ENCODE measurements at regions not wholly inside any gene's neighbourhood (a gene's known extent, or its start where the extent isn't known, plus 50 kb on each side); places are given as distances from the start of the nearest gene placed in this dataset.

DNA sequence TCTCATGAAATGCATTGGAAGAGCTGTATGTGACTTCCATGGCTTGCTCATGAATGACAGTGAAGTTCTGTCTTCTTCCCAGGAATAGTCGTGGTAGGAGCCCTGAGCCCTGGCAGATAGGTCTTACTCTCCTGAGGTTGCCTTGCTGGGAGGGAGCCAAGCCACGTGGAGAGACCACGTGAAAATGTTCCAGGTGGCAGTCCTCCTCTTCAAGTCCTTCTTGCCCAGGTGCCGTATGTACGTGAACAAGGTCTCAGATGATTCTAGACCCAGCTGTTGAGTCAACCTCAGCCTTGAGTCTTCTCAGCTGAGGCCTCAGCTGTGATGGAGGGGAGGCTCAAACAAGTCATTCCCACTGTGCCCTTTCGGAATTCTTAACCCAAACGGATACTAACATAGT is 192.4 kb upstream of the PRDM1 start:
- TF ChIP-seq, protein P1, sequence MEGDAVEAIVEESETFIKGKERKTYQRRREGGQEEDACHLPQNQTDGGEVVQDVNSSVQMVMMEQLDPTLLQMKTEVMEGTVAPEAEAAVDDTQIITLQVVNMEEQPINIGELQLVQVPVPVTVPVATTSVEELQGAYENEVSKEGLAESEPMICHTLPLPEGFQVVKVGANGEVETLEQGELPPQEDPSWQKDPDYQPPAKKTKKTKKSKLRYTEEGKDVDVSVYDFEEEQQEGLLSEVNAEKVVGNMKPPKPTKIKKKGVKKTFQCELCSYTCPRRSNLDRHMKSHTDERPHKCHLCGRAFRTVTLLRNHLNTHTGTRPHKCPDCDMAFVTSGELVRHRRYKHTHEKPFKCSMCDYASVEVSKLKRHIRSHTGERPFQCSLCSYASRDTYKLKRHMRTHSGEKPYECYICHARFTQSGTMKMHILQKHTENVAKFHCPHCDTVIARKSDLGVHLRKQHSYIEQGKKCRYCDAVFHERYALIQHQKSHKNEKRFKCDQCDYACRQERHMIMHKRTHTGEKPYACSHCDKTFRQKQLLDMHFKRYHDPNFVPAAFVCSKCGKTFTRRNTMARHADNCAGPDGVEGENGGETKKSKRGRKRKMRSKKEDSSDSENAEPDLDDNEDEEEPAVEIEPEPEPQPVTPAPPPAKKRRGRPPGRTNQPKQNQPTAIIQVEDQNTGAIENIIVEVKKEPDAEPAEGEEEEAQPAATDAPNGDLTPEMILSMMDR (IDR thresholded peaks at IDR 0.05; ENCODE audit: low read depth, low read length), result no peak
- TF ChIP-seq EZH2phosphoT487 (IDR thresholded peaks at IDR 0.05; ENCODE audit: low read depth), result no peak
